Astrocyte (in vitro differentiated cells and primary cell): ENCODE measurements at regions not wholly inside any gene's neighbourhood (a gene's known extent, or its start where the extent isn't known, plus 50 kb on each side); places are given as distances from the start of the nearest gene placed in this dataset.

Experiments
- EZH2 ChIP-seq: IDR thresholded peaks from 2 replicates; pipeline ENCODE4 v1.6.1; 2012; ENCODE audit warnings: mild to moderate bottlenecking, low read length, inconsistent platforms; ENCODE audit not compliant: insufficient read depth
- TF ChIP-seq, protein P1 (sequence below): IDR thresholded peaks from 2 replicates; pipeline ENCODE4 v1.5.1; 2011; ENCODE audit warnings: low read depth, mild to moderate bottlenecking, inconsistent platforms, low read length, moderate library complexity; ENCODE audit not compliant: insufficient read depth

DNA sequence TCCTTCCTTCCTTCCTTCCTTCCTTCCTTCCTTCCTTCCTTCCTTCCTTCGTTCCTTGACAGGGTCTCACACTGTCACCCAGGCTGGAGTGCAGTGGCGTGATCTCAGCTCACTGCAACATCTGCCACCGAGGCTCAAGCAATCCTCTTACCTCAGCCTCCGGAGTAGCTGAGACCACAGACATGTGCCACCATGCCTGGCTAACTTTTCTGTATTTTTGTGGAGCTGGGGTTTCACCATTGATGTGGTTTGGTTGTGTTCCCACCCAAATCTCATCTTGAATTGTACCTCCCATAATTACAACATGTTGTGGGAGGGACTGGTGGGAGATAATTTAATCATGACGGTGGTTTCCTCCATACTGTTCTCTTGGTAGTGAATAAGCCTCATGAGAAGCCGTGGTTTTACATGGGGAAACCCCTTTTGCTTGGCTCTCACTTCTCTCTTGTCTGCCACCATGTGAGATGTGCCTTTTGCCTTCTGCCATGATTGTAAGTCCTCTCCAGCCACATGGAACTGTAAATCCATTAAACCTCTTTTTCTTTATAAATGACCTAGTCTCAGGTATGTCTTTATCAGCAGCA is 90.3 kb upstream of the MPHOSPH6 start:
- TF ChIP-seq, protein P1, sequence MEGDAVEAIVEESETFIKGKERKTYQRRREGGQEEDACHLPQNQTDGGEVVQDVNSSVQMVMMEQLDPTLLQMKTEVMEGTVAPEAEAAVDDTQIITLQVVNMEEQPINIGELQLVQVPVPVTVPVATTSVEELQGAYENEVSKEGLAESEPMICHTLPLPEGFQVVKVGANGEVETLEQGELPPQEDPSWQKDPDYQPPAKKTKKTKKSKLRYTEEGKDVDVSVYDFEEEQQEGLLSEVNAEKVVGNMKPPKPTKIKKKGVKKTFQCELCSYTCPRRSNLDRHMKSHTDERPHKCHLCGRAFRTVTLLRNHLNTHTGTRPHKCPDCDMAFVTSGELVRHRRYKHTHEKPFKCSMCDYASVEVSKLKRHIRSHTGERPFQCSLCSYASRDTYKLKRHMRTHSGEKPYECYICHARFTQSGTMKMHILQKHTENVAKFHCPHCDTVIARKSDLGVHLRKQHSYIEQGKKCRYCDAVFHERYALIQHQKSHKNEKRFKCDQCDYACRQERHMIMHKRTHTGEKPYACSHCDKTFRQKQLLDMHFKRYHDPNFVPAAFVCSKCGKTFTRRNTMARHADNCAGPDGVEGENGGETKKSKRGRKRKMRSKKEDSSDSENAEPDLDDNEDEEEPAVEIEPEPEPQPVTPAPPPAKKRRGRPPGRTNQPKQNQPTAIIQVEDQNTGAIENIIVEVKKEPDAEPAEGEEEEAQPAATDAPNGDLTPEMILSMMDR = no peak
- no peak for TF ChIP-seq EZH2
